Activated CD4-positive, alpha-beta T cell treated with anti-CD3 and anti-CD28 coated beads for 48 hours (primary cell): ENCODE measurements at regions not wholly inside any gene's neighbourhood (a gene's known extent, or its start where the extent isn't known, plus 50 kb on each side); places are given as distances from the start of the nearest gene placed in this dataset.
A peak's percentile ranks its signal among the peaks of the same experiment; 100 is the strongest.

Experiments used
- DNase-seq: peaks from one replicate; pipeline ENCODE4 v3.0.0-alpha.2; 2020

DNA sequence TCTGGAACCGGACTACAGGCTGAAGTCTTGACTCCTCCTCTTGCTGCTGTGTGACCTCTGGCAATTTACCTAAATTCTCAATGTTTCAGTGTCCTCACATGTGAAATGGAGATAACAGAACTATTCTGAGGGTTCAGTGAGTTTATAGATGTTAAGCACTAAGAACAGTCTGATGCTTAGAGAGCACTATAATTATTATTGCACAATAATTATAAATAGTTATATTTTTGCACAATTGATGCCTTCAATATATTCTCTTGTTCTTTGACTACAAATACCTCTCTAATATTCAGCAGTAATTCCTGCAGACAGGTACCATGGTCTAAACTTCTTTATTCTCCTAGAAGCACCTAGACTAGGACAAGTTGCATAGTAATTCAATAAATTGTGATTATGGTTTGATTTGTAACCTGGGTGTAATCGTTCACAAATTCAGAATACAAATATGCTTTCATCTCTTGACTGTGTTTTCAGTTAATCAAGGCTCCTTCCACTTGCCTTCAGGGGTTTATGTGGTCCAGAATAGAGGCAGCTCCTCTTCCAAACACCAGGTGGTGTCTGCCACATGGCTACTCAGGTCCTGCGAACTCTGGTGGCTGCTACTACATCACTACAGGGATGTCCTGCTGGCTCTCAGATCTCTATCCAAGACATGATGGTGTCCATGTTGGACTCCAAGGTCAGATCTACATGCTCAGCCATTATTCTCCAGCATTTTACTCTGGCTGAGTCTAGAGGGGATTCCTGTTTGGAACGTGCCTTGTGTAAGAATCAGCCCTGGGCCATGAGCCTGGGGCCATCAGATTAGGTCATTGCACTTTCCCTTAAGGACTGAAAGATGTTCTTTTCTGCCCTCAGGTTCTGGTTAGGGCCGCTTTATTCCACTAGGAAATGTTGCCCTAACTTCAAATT is 103.4 kb downstream of the QRFPR start:
- DNase-seq: no peak

- DNase-seq: no peak
These were observed 107.6 kb downstream of the QRFPR start for GRCh38 chr4:121273191-121273590.

DNA sequence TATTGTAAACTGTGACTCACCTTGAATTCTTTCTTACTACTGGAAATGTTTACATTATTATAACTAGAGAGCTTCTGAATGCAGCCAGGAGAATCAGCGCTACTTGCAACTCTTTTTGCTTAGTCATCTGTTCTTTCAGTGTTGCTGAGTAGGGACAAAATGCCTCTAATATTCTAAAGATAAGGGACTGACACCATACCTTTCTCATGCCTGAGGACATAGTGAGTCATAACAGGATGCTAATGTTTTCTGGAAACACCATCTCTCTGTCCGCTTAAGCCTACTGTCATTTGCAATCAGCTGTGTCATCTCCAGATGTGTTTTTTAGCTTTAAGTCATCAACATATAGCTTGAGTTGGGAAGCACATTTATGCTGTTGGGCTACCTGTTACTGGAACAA is 108.3 kb downstream of the QRFPR start:
- DNase-seq: no peak

- DNase-seq: no peak
These were observed 106.3 kb upstream of the TNIP3 start for GRCh38 chr4:121270389-121270788.

DNA sequence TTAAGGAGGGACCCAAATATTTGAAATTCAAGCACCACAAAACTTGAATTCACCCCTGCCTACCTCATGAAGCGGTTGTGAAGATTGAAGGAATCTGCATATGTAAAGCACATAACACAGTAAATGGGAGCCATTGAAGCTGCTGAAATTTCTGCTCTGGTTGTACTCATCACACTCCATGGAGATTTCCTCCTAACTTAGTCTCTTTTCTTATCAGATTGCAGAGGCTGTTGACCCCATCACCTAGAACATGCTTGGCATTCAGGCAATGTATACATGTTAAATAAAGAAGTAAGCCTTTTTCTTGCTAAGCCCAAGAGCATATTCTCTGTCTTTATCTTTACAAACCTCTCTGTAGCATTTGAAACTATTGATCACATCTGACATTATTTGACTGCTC is 104.9 kb upstream of the TNIP3 start:
- no peak for DNase-seq

GRCh38 chr4:121266982-121267381 is 102.9 kb upstream of the TNIP3 start:
- DNase-seq: no peak

GRCh38 chr4:121256887-121257466 is 92.9 kb upstream of the TNIP3 start:
- DNase-seq: peak; percentile 22

GRCh38 chr4:121255986-121256750 is 92.0 kb upstream of the TNIP3 start:
- DNase-seq: peak; percentile 70

DNA sequence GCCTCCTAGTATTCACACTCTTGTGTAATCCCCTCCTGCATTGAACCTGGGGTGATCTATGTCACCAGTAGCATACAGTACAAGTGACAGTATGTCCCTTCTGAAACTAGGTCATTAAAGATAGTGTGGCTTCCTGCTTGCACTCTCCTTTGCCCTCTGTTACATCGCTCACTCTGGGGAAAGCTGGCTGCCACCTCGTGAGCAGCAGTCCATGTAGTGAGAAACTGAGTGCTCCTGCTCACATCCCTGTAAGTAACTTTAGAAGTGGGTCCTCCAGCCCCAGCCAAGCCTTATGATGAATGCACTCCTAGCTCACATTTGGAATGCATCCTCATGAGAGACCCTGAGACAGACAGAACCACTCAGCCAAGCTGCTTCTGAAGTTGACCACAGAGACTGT is 89.8 kb upstream of the TNIP3 start:
- DNase-seq: no peak

GRCh38 chr4:121252224-121252806 is 88.2 kb upstream of the TNIP3 start:
- DNase-seq: peak; percentile 66

DNA sequence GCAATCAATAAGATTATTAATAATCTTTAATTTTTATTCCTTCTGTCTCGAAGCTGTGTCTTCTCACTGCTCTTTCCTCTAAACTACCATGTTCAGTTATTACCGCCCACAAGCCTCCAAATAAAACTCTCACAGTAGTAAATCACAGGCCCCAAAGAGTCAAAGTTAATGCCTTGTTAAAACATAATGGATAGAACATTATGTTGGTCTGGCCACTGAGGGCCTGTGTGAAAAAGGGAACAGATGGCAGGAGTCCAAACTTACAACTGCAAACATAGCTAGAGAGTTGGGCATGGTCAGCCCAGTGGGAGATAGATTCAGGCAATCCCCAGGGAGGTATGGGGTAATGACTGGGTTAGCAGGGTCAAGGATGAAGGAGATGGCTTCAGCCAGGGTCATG is 84.6 kb upstream of the TNIP3 start:
- DNase-seq: no peak

DNA sequence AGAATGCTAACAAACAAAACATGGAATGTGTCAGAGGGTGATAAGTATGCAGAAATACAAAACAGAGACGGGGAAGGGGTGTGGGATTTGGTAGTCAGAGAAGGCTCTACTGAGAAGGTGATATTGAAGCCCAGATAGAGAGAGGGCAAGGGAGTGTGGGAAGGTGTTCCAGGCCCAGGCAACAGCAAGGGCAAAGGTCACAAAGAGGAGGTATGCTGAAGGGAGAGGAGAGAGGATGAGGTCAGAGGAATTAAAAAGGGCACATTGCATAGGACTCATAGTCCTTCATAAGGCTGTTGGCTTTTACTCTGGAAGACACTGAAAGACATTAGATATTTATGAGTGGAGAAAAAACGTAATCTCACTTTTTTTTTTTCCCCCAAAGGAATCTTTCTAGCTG is 82.6 kb upstream of the TNIP3 start:
- DNase-seq: no peak

- peak; percentile 11 for DNase-seq
These were observed 79.4 kb upstream of the TNIP3 start for GRCh38 chr4:121243485-121243884.

DNA sequence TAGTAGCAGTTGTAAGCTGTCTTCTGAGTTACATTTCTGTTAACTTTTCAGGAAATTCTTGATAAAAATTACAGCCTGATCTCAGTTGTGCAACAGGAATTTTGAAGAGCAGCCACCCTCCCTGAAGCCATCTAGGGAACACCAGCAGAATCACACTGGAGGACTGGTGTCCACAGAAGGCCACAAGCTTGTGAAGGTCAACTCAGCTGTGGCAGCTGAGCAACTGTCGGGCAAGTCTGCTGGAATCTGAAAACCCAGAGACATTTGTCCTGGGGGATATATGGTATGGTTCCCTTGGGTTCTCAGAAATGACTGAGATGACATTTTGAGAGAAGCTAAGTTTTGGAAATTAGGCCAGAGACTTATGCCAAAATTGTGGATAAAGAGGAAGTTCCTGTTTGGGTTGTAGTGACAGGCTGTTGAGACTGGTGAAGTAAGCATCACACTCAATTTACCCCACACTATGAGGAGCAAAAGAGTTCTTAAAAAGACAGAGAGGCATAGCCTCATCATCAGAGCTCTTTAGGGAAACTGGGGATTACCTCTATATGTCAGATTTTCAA is 78.1 kb upstream of the TNIP3 start:
- DNase-seq: no peak

GRCh38 chr4:121239951-121240350 is 75.8 kb upstream of the TNIP3 start:
- no peak for DNase-seq

GRCh38 chr4:121238461-121238860 is 74.3 kb upstream of the TNIP3 start:
- no peak for DNase-seq

GRCh38 chr4:121237069-121237399 is 72.9 kb upstream of the TNIP3 start:
- DNase-seq: no peak

- no peak for DNase-seq
These were observed 72.4 kb upstream of the TNIP3 start for GRCh38 chr4:121236353-121237068.

DNA sequence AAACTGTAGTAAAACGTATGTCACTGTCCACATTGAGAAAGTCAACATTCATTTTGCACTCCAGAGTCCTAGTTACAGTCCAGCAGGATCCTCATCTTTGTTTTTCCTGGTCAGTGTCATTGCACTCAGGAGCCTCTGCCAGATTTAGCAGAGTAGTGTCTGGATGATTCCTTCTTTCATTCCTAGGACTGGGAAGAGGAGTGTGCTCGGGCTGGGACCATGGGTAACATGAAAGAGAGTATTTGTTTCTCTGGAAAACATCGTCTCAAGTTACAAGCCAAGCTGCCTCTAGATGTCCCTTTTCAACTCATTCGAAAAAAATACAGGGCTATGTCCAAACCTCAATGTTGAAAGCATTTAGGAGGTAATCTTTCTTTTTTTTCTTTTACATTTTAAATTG is 69.9 kb upstream of the TNIP3 start:
- no peak for DNase-seq

DNA sequence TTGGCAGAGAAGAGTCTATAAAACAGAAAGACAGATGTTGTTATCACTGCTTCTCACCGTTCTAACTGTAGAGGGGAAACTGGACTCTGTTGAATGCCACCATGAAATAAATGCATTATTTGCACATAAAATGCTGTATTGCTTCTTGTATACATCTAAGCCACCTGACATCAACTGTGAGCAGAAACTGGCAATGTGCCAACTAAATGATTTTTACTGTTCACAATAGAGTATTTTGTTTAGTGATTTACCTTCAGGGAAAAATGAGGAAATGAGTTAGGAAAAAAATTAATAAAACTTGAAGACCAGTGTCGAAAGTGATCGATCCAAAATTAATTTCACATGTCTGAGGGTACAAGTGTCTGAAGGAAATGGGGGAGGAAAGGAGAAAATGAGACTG is 65.9 kb upstream of the TNIP3 start:
- no peak for DNase-seq

GRCh38 chr4:121228848-121229247 is 64.7 kb upstream of the TNIP3 start:
- no peak for DNase-seq

GRCh38 chr4:121227341-121227792 is 63.2 kb upstream of the TNIP3 start:
- DNase-seq: no peak
